Parathyroid adenoma (tissue), 2 donors: ENCODE measurements at regions not wholly inside any gene's neighbourhood (a gene's known extent, or its start where the extent isn't known, plus 50 kb on each side); places are given as distances from the start of the nearest gene placed in this dataset.

ENCODE experiments used
- H2AFZ ChIP-seq: fragments of 300-600 bp; sonication (generic); one replicate; pipeline ENCODE4 v1.7.0; 2017; ENCODE audit warnings: antibody characterized with exemption, mild to moderate bottlenecking
- H3K27ac ChIP-seq: fragments of 300-600 bp; sonication (generic); one replicate; pipeline ENCODE4 v1.7.0; 2017
- H3K27me3 ChIP-seq: fragments of 300-600 bp; sonication (generic); one replicate; pipeline ENCODE4 v1.7.0; 2017; ENCODE audit warnings: low read length; ENCODE audit not compliant: control insufficient read depth, insufficient read depth
- H3K36me3 ChIP-seq: fragments of 300-600 bp; sonication (generic); one replicate; pipeline ENCODE4 v1.7.0; 2017; ENCODE audit warnings: low read length; ENCODE audit not compliant: control insufficient read depth, insufficient read depth
- H3K4me1 ChIP-seq: fragments of 300-600 bp; sonication (generic); one replicate; pipeline ENCODE4 v1.7.0; 2017; ENCODE audit warnings: control low read depth
- H3K4me2 ChIP-seq: fragments of 300-600 bp; sonication (generic); one replicate; pipeline ENCODE4 v1.7.0; 2017; ENCODE audit warnings: low read length
- H3K4me3 ChIP-seq: fragments of 300-600 bp; sonication (generic); one replicate; pipeline ENCODE4 v1.7.0; 2017; ENCODE audit warnings: low read depth, low read length
- H3K79me2 ChIP-seq: fragments of 300-600 bp; sonication (generic); one replicate; pipeline ENCODE4 v1.7.0; 2017; ENCODE audit warnings: control low read depth
- H3K9ac ChIP-seq: fragments of 300-600 bp; sonication (generic); one replicate; pipeline ENCODE4 v1.7.0; 2017; ENCODE audit warnings: mild to moderate bottlenecking
- H3K9me3 ChIP-seq: fragments of 300-600 bp; sonication (generic); one replicate; pipeline ENCODE4 v1.7.0; 2017; ENCODE audit warnings: low read length; ENCODE audit not compliant: control insufficient read depth
- CTCF ChIP-seq: fragments of 300-600 bp; sonication (generic); IDR thresholded peaks from one replicate; pipeline ENCODE4 v1.7.0; 2017; ENCODE audit warnings: antibody characterized with exemption, mild to moderate bottlenecking
- donor health status: primary hyperparathyroidism.

DNA sequence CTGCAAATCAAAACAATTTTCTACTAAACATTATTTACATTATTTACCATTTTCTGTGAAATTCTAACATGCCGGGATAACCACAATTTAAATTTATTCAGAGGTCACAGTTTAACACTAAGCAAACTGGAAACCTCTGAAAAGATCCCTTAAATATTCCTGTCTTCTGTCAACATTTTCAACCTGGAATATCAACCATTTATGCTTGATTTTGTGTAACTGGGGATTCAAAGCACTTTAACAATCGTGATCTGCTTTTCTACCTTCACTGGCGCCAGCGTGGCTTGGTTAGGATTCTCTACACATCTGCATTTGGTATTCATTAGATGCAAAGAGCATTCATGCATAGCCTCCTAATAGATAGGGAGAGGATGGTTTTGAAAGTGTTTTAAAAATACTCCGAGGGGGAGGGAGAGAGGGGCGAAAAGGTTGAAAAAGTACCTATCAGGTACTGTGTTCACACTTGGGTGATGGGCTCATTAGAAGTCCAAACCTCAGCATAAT lies 59.9 kb upstream of the RAB12 start:
- H3K9ac ChIP-seq = no peak overlapping the region
- no peak overlapping the region for H2AFZ ChIP-seq
- no peak overlapping the region for H3K27ac ChIP-seq
- H3K4me3 ChIP-seq = no peak overlapping the region
- no peak for TF ChIP-seq CTCF
- H3K79me2 ChIP-seq = no peaks in the 10 kb centered on the region
- no peaks in the 10 kb centered on the region for H3K27me3 ChIP-seq
- H3K4me2 ChIP-seq = no peak overlapping the region
- no peaks in the 10 kb centered on the region for H3K9me3 ChIP-seq
- no peaks in the 10 kb centered on the region for H3K36me3 ChIP-seq
- no peaks in the 10 kb centered on the region for H3K4me1 ChIP-seq

- H2AFZ ChIP-seq = no peak overlapping the region
- H3K27me3 ChIP-seq = no peaks in the 10 kb centered on the region
- TF ChIP-seq CTCF = no peak
- H3K36me3 ChIP-seq = no peaks in the 10 kb centered on the region
- H3K9me3 ChIP-seq = no peaks in the 10 kb centered on the region
- no peak overlapping the region for H3K4me3 ChIP-seq
- H3K27ac ChIP-seq = no peak overlapping the region
- no peaks in the 10 kb centered on the region for H3K4me1 ChIP-seq
- no peak overlapping the region for H3K9ac ChIP-seq
- H3K4me2 ChIP-seq = no peak overlapping the region
- no peaks in the 10 kb centered on the region for H3K79me2 ChIP-seq
Measured at GRCh38 chr18:8552151-8552550, 57.1 kb upstream of the RAB12 start.

GRCh38 chr18:8554354-8554753 lies 54.9 kb upstream of the RAB12 start:
- no peak overlapping the region for H3K4me3 ChIP-seq

GRCh38 chr18:8556424-8556823 lies 52.8 kb upstream of the RAB12 start:
- Histone ChIP-seq H3K27ac (no peak overlapping the region), H3K27me3 (no peaks in the 10 kb centered on the region), H3K79me2 (no peaks in the 10 kb centered on the region), H3K4me3 (no peak overlapping the region), H3K4me1 (no peaks in the 10 kb centered on the region), H3K4me2 (no peak overlapping the region), H3K9me3 (no peaks in the 10 kb centered on the region), H3K36me3 (no peaks in the 10 kb centered on the region), H2AFZ (no peak overlapping the region), H3K9ac (no peak overlapping the region)
- no peak for TF ChIP-seq CTCF

More at GRCh38 chr18:8554354-8554753, 54.9 kb upstream of the RAB12 start:
- Histone ChIP-seq H2AFZ (no peak overlapping the region), H3K79me2 (no peaks in the 10 kb centered on the region), H3K4me1 (no peaks in the 10 kb centered on the region), H3K9ac (no peak overlapping the region), H3K9me3 (no peaks in the 10 kb centered on the region), H3K4me2 (no peak overlapping the region), H3K27ac (no peak overlapping the region), H3K27me3 (no peaks in the 10 kb centered on the region), H3K36me3 (no peaks in the 10 kb centered on the region)
- no peak for TF ChIP-seq CTCF
